HEK293 (cell line): ENCODE measurements at regions not wholly inside any gene's neighbourhood (a gene's known extent, or its start where the extent isn't known, plus 50 kb on each side); places are given as distances from the start of the nearest gene placed in this dataset.

ENCODE experiments used
- CTCF ChIA-PET: fragments of 350-600 bp; formaldehyde crosslinking; extraction: SDS; loops from one replicate; lab custom pipeline; 2021; ENCODE audit warnings: antibody characterized with exemption; lab: Yijun Ruan, JAX
- POLR2A ChIA-PET: fragments of 300-600 bp; formaldehyde crosslinking; extraction: SDS; loops from one replicate; lab custom pipeline; 2020; ENCODE audit warnings: antibody characterized with exemption, inconsistent platforms; lab: Yijun Ruan, JAX
- H3K27ac ChIP-seq: fragments of 200-500 bp; sonication (Bioruptor generic); 2 replicates; pipeline ENCODE4 v1.5.1; 2014; ENCODE audit warnings: low read depth, low read length, control low read depth, inconsistent platforms; ENCODE audit errors: extremely low read depth
- H3K36me3 ChIP-seq, 2 experiments: fragments of 200-500 bp in 1 of 2; sonication (Bioruptor generic) in 1 of 2; 1 replicate in 1 of 2; 2 replicates in 1 of 2; pipeline ENCODE4 v1.5.1; 2014 to 2017; ENCODE audit warnings: inconsistent platforms in 2 of 2, low read length in 2 of 2; ENCODE audit not compliant: control insufficient read depth in 2 of 2, insufficient read depth in 1 of 2
- H3K4me1 ChIP-seq: fragments of 200-500 bp; sonication (Bioruptor generic); 2 replicates; pipeline ENCODE4 v1.5.1; 2014; ENCODE audit warnings: mild to moderate bottlenecking, low read length, inconsistent platforms; ENCODE audit not compliant: control insufficient read depth, insufficient read depth
- H3K4me3 ChIP-seq: 2 replicates; pipeline ENCODE4 v1.5.1; 2011; ENCODE audit warnings: low read depth, mild to moderate bottlenecking, control low read depth, low read length, moderate library complexity
- H3K9me3 ChIP-seq: fragments of 200-500 bp; sonication (Bioruptor generic); 2 replicates; pipeline ENCODE4 v1.5.1; 2014; ENCODE audit warnings: low read depth, low read length, inconsistent platforms; ENCODE audit not compliant: control insufficient read depth, insufficient read depth
- AEBP2 ChIP-seq: fragments of 450-650 bp; formaldehyde crosslinking; IDR thresholded peaks from 2 replicates; pipeline ENCODE4 v1.5.1; 2016; ENCODE audit warnings: missing biosample characterization, missing genetic modification characterization, borderline replicate concordance
- PRDM10 ChIP-seq: fragments of 450-650 bp; formaldehyde crosslinking; IDR thresholded peaks from 2 replicates; pipeline ENCODE4 v1.5.1; 2016; ENCODE audit warnings: missing biosample characterization, missing genetic modification characterization
- PRDM2 ChIP-seq: fragments of 450-650 bp; formaldehyde crosslinking; IDR thresholded peaks from 2 replicates; pipeline ENCODE4 v1.5.1; 2016; ENCODE audit warnings: missing biosample characterization, missing genetic modification characterization, borderline replicate concordance
- SP2 ChIP-seq: fragments of 450-650 bp; formaldehyde crosslinking; IDR thresholded peaks from 2 replicates; pipeline ENCODE4 v1.5.1; 2016; ENCODE audit warnings: missing biosample characterization, missing genetic modification characterization
- ZBTB1 ChIP-seq: fragments of 450-650 bp; formaldehyde crosslinking; IDR thresholded peaks from 2 replicates; pipeline ENCODE4 v1.5.1; 2016; ENCODE audit warnings: missing biosample characterization, missing genetic modification characterization
- ZNF16 ChIP-seq: fragments of 450-650 bp; formaldehyde crosslinking; IDR thresholded peaks from 2 replicates; pipeline ENCODE4 v1.5.1; 2016; ENCODE audit warnings: low read depth, missing biosample characterization, missing genetic modification characterization
- ZNF24 ChIP-seq: fragments of 450-650 bp; formaldehyde crosslinking; IDR thresholded peaks from 2 replicates; pipeline ENCODE4 v1.5.1; 2016; ENCODE audit warnings: missing biosample characterization, missing genetic modification characterization
- ZNF341 ChIP-seq: fragments of 450-650 bp; formaldehyde crosslinking; IDR thresholded peaks from 2 replicates; pipeline ENCODE4; 2016; ENCODE audit warnings: low read depth, missing biosample characterization, missing genetic modification characterization
- ZNF473 ChIP-seq: fragments of 450-650 bp; formaldehyde crosslinking; IDR thresholded peaks from 2 replicates; pipeline ENCODE4 v1.5.1; 2017; ENCODE audit warnings: missing biosample characterization, missing genetic modification characterization
- ZNF518A ChIP-seq: fragments of 450-650 bp; formaldehyde crosslinking; conservative IDR thresholded peaks from 2 replicates; pipeline ENCODE4 v1.5.1; 2016; ENCODE audit warnings: low read depth, missing biosample characterization, missing genetic modification characterization
- ZNF701 ChIP-seq: fragments of 450-650 bp; formaldehyde crosslinking; IDR thresholded peaks from 2 replicates; pipeline ENCODE4 v1.5.1; 2016; ENCODE audit warnings: missing biosample characterization, missing genetic modification characterization
- ZNF768 ChIP-seq: fragments of 450-650 bp; formaldehyde crosslinking; IDR thresholded peaks from 2 replicates; pipeline ENCODE4 v1.5.1; 2018; ENCODE audit warnings: missing biosample characterization, mild to moderate bottlenecking, missing genetic modification characterization
- ZSCAN23 ChIP-seq: fragments of 450-650 bp; formaldehyde crosslinking; IDR thresholded peaks from 2 replicates; pipeline ENCODE4 v1.5.1; 2016; ENCODE audit warnings: missing biosample characterization, missing genetic modification characterization

GRCh38 chr4:110959041-110959643 is 336.3 kb upstream of the PITX2 start (continued):
- TF ChIP-seq PRDM2 (tag by site-specific recombination) (no peak), ZNF16 (tag by site-specific recombination) (no peak), ZNF701 (tag by site-specific recombination) (no peak)

GRCh38 chr4:110961066-110961465 is 338.2 kb upstream of the PITX2 start:
- CTCF ChIA-PET = no interaction called here
- Histone ChIP-seq H3K36me3 (no peaks in the 10 kb centered on the region), H3K9me3 (no peaks in the 10 kb centered on the region), H3K4me3 (no peak overlapping the region), H3K27ac (no peak overlapping the region), H3K4me1 (peaks cover 7% of the 10 kb centered on the region; the same call in 1 of the 2 replicates)
- POLR2A ChIA-PET = no interaction called here
- TF ChIP-seq ZNF473 (tag by site-specific recombination) (no peak), ZNF341 (tag by site-specific recombination) (no peak), SP2 (no peak), ZSCAN23 (no peak), ZNF768 (tag by site-specific recombination) (no peak), AEBP2 (tag by site-specific recombination) (no peak), ZBTB1 (no peak)

- Histone ChIP-seq H3K9me3 (no peaks in the 10 kb centered on the region), H3K4me3 (no peak overlapping the region), H3K4me1 (peaks cover 5% of the 10 kb centered on the region; the same call in 1 of the 2 replicates), H3K36me3 (no peaks in the 10 kb centered on the region), H3K27ac (no peak overlapping the region)
- POLR2A ChIA-PET = no interaction called here
- TF ChIP-seq PRDM10 (peak; percentile 41), ZNF518A (tag by site-specific recombination) (no peak), ZNF24 (tag by site-specific recombination) (no peak)
- CTCF ChIA-PET = no interaction called here
Measured at GRCh38 chr4:110962616-110963015, 339.7 kb upstream of the PITX2 start.
